HEK293 (cell line): ENCODE measurements at regions not wholly inside any gene's neighbourhood (a gene's known extent, or its start where the extent isn't known, plus 50 kb on each side); places are given as distances from the start of the nearest gene placed in this dataset.

Experiments used
- ATF2 ChIP-seq: fragments of 450-650 bp; formaldehyde crosslinking; IDR thresholded peaks from 2 replicates; pipeline ENCODE4 v1.5.1; 2016; ENCODE audit warnings: missing biosample characterization, missing genetic modification characterization, low read depth
- BCL11B ChIP-seq: fragments of 450-650 bp; formaldehyde crosslinking; IDR thresholded peaks from 2 replicates; pipeline ENCODE4 v1.5.1; 2016; ENCODE audit warnings: low read depth, missing biosample characterization, missing genetic modification characterization
- CTCF ChIP-seq: fragments of 450-650 bp; formaldehyde crosslinking; IDR thresholded peaks from 2 replicates; pipeline ENCODE4 v1.5.1; 2016; ENCODE audit warnings: missing biosample characterization, missing genetic modification characterization
- IKZF3 ChIP-seq: fragments of 450-650 bp; IDR thresholded peaks from 2 replicates; pipeline ENCODE4 v1.5.0; 2018; ENCODE audit warnings: missing biosample characterization, mild to moderate bottlenecking, missing genetic modification characterization, moderate library complexity
- YY1 ChIP-seq: fragments of 450-650 bp; formaldehyde crosslinking; IDR thresholded peaks from 2 replicates; pipeline ENCODE4 v1.5.1; 2018; ENCODE audit warnings: missing biosample characterization, missing genetic modification characterization
- ZBTB44 ChIP-seq: fragments of 450-650 bp; IDR thresholded peaks from 2 replicates; pipeline ENCODE4 v1.5.1; 2018; ENCODE audit warnings: missing biosample characterization, mild to moderate bottlenecking, missing genetic modification characterization
- ZNF19 ChIP-seq: fragments of 450-650 bp; formaldehyde crosslinking; IDR thresholded peaks from 2 replicates; pipeline ENCODE4; 2016; ENCODE audit warnings: missing biosample characterization, missing genetic modification characterization, low read depth
- ZNF24 ChIP-seq: fragments of 450-650 bp; formaldehyde crosslinking; IDR thresholded peaks from 2 replicates; pipeline ENCODE4 v1.5.1; 2016; ENCODE audit warnings: missing biosample characterization, missing genetic modification characterization
- ZNF311 ChIP-seq: fragments of 450-650 bp; formaldehyde crosslinking; IDR thresholded peaks from 2 replicates; pipeline ENCODE4 v1.5.1; 2017; ENCODE audit warnings: missing biosample characterization, missing genetic modification characterization, borderline replicate concordance

- TF ChIP-seq ZNF24 (tag by site-specific recombination) = no peak
- no peak for TF ChIP-seq CTCF
- no peak for TF ChIP-seq ZNF19
- TF ChIP-seq YY1 (tag by site-specific recombination) = no peak
- no peak for TF ChIP-seq IKZF3 (tag by site-specific recombination)
- no peak for TF ChIP-seq ATF2 (tag by site-specific recombination)
- TF ChIP-seq BCL11B (tag by site-specific recombination) = no peak
- no peak for TF ChIP-seq ZNF311 (tag by site-specific recombination)
- no peak for TF ChIP-seq ZBTB44 (tag by site-specific recombination)
These were observed 169.9 kb upstream of the PPP2R2D start for GRCh38 chr10:131730771-131731497.
